NCI-H1930 (cell line): ENCODE measurements at regions not wholly inside any gene's neighbourhood (a gene's known extent, or its start where the extent isn't known, plus 50 kb on each side); places are given as distances from the start of the nearest gene placed in this dataset.

Experiments used
- DNase-seq, 2 experiments: peaks; one replicate each; lab custom pipeline; 2025; lab: John Stamatoyannopoulos, UW

DNA sequence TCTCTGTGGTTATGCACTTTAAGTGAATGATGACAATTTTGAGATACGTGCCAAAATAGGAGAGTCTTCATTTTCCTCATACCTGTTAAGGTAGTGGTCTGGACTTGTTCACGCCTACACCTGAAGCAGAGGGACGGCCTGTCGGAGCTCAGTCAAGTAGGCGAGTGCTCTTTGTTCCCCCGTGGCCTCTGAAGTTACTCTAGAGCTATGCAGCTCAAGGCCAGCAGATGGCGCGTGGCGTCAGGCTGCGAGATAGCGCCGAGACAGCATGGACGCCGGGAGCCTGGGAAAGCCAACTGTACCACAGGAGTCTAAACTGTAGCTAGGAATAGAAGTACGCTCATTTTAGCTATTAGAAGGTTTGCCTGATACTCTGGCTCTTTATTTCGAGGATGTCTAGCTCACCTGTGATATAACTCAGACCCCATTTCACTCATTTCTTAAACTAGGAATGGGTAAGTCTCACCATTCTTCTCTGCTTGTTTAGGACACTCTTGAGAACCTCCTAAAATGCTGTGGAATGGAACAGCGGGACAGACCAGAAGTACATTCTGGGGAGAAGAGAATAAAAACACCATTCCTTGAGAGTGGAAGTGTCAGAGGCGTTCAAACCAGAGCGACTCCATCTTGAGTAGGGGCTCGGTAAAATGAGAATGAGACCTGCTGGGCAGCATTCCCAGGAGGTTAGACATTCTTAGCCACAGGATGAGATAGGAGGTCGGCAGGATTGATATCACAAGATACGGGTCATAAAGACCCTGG is 267.4 kb upstream of the HMGA2 start:
- peak in 1 of 2 experiments; percentile 50 for DNase-seq

- no peak for DNase-seq
Measured at GRCh38 chr12:65557438-65558181, 266.7 kb upstream of the HMGA2 start.

GRCh38 chr12:65560286-65560685 is 264.0 kb upstream of the HMGA2 start:
- no peak for DNase-seq

DNA sequence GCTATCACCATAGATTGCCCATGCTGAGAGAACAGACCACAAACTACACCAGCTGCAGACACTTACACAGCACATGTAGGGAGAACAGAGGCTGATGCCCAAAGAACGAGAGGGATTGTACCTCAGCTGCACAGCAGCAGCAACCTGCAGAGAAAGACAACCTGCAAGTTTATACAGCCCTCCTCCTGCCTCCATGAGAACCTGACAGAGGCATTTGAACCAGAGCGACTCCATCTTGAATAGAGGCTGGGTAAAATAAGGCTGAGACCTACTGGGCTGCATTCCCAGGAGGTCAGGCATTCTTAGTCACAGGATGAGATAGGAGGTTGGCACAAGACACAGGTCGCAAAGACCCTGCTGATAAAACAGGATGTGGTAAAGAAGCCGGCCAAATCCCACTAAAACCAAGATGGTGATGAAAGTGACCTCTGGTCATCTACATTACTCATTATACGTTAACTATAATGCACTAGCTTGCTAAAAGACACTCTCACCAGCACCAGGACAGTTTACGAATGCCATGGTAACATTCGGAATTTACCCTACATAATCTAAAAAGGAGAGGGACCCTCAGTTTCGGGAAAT is 262.4 kb upstream of the HMGA2 start:
- no peak for DNase-seq

DNA sequence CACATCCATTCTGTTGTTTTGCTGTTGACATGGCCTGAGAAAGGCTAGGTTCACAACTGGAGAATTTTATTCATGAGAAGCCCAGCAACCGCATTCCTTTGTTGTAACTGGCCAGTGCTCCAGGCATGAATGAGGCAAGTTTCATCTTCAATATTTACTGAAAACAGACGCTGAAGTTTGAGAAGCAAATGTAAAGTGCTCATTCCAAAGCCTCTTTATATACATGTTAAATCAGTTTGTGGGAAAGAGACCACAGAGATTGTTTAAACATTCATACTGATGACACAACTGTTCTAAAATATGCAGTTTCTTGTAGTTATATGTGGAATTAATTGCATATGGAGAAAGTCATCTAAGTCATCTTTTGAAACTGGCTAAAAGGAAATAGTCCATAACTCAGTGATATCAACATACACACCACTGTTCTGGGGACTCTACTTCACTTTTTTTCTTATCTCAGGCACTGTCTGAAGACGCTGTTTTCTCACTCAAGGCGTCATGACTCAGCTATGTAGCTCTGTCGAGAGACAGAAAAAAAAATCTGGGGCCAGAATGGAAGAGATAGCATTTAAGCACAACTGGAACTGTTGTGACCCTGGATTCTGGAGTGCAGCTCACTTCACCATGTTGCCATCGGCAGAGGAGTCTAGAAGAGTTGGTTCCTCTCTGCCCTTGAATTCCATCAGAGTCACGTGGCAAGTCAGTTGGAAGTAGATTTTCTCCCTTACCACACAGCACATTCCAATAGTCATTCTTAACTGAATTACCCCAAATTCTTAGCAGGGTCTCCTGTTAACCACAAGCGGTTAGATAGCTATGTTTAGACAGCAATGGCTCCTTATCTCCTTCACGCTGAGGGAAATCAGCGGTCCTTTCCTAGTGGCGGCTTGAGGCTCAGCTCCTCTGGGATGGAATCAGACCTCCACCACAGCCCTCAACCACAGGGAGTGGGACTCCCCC is 258.4 kb upstream of the HMGA2 start:
- DNase-seq = no peak

DNA sequence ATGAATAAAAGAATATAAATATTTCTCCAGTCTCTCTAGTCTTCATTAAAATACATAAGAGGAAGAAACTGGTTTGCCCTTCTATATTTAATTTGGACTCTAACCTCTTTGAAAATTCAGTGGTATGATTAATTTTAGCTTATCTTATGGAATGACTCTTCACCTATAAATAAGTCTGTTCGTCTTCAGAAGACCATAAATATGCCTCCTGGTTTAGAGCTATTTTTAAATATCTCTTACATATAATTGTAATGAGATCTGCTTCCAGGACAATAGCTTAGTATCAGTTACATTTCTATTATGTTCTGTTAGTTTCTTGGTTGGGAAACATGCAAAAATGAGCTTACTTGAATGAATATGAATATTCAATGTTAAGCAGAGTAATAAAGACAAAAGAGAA is 257.5 kb upstream of the HMGA2 start:
- DNase-seq = no peak

DNA sequence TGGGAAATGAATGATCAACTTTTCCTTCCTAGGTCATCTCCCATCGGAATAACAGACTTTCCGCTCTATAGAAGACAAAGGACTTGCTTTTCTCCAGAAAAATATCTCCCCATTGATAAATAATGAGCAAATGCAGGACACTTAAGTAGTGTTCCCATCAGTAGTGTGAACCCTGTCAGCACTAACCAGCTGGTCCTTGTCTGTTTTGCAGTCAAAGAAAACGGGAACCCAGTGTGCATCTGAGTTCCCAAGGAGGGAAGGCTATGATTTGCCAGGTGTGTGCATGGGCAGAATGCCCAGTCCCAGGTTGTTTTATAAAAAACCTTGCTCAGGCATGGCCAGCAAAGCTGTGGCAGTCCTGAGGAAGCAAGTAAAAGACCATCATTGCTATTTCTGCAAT is 256.5 kb upstream of the HMGA2 start:
- no peak for DNase-seq

DNA sequence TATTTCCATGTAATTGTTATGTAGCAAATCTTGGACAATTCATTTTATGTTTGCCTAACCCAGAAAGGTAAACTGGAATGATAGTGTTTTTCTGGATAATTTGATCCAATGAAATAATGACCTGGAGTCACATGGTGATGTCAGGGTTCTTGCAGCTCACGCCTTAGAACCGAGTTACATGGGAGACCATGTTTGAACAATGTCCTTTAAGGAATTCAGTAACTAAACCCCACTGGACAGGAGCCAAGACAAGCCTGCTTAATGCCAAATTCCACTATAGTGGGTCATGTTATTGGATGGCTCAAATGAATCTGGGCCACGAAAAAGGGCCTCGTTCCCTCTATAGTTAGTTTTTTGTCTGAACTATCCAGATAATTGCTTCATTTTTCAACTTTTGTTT is 255.8 kb upstream of the HMGA2 start:
- no peak for DNase-seq

GRCh38 chr12:65570451-65571130 is 253.7 kb upstream of the HMGA2 start:
- DNase-seq = no peak

DNA sequence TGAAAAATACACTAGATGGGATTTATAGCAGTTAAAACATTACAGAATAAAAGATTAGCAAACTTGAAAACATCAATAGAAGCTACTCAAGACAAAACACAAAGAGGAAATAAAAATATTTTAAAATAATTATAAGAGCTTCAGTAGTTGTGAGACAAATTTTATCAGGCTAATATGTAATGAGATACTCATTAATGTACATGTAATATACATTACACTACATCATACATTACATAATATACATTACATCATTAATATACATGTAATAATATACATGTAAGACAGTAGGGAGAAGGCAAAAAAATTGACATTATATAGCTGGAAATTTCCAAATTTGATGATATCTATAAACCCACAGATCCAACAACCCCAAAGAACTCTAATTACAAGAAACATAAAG is 249.4 kb upstream of the HMGA2 start:
- no peak for DNase-seq

DNA sequence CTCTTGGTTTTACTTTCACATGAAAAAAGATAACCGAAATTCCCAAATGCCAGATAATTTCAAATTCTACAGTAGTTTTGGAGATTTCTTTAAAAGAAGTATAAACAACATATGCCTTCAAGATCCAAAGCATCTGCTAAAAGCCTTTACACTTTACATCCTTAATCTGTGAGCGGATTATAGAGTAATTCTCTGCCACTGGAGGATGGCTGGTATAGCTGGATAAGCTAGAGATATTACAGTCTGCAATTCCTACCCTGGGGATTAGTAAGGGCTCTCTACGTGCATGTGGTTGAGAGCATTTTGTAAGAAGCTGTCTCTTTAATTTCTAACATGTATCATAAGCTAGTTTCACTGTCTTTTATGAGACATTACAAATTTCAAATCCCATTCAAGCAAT is 240.3 kb upstream of the HMGA2 start:
- no peak for DNase-seq

GRCh38 chr12:65585648-65586602 is 238.4 kb upstream of the HMGA2 start:
- no peak for DNase-seq

GRCh38 chr12:65586796-65587195 is 237.5 kb upstream of the HMGA2 start:
- no peak for DNase-seq

GRCh38 chr12:65590318-65590717 is 234.0 kb upstream of the HMGA2 start:
- no peak for DNase-seq

DNA sequence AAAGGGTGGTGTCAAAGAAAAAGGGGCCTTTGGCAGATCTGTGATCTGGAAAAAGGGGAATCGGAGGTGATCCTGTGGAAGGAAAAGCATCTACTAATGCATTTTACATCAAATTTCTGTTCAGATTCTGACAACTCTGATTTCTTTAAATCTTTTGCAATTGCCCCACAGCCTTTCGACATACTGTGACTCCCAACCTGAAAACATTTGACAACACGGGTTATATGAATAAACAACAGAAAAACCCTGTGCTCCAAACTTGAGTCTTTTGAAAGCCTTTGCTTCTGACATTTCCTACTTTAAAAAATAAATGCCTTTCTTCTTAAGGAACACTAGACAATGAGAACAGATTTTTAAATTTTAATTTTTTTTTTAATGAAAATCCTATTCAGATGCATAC is 231.9 kb upstream of the HMGA2 start:
- DNase-seq = no peak

DNA sequence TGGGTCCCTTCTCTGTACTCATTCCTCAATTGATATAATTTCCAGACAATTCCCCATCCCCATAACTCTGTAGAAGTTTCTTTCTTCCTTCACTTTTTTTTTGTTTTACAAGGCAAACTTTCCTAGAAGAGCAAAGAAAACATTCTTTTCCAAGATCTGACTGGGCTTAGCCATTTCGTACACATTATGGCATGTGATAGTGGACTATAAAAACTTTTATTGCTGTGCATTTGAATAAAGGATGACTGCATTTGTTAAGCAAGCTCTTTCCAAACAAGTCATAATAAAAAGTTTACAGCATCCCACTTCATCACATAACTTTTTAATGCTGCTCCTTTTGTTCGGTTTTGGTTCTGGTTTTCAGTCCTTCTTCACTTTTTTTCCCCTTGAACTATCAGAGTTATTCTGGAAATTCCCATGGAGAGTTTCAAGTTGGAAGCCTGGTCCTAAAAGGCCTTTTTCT is 231.0 kb upstream of the HMGA2 start:
- no peak for DNase-seq

- no peak for DNase-seq
Measured at GRCh38 chr12:65594409-65594808, 229.9 kb upstream of the HMGA2 start.

- DNase-seq = no peak
Measured at GRCh38 chr12:65595016-65595560, 229.2 kb upstream of the HMGA2 start.

- DNase-seq = no peak
Measured at GRCh38 chr12:65596514-65597091, 227.7 kb upstream of the HMGA2 start.

DNA sequence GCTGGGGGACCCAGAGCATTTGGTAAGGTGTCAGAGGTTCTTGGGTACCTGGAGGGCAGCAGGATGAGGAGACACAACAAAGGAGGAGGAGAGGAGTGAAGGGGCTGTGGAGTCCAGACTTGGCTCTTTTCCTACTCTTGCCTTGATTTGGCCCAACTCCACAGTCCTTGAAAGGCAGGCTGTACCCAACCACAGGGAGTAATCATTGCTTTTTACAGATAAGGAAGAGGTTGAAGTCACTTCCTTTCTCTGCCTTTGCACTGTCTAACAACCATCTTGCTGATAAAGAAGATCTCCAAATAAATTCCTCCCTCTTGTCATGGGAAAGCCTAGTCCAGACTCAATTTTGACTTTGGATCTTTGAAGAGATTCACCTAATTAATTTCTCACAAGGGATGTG is 226.8 kb upstream of the HMGA2 start:
- no peak for DNase-seq
